Natural killer cell (primary cell): ENCODE measurements at regions not wholly inside any gene's neighbourhood (a gene's known extent, or its start where the extent isn't known, plus 50 kb on each side); places are given as distances from the start of the nearest gene placed in this dataset.

ENCODE experiments used
- ATAC-seq, 3 donors: fragments of 150-1000 bp in 2 of 3; fragments of 200-7000 bp in 1 of 3; cut with Tn5 transposase; 1 replicate in 1 of 3; 2 replicates in 2 of 3; pipeline ENCODE4 v1.10.0; 2021; ENCODE audit warnings: mild to moderate bottlenecking in 2 of 3, moderate library complexity in 2 of 3
- DNase-seq, 2 donors: peaks; one replicate each; pipeline versions ENCODE4 v3.0.0 to v3.0.0-alpha.2; 2013 to 2021; ENCODE audit warnings: mixed read lengths in 1 of 2
- H3K27ac ChIP-seq: one replicate; pipeline ENCODE4 v1.5.1; 2013; ENCODE audit warnings: mild to moderate bottlenecking, low read length
- H3K27me3 ChIP-seq: one replicate; pipeline ENCODE4 v1.6.1; 2013; ENCODE audit warnings: low read length; ENCODE audit not compliant: control insufficient read depth, insufficient read depth
- H3K36me3 ChIP-seq: one replicate; pipeline ENCODE4 v1.6.1; 2013; ENCODE audit warnings: low read length; ENCODE audit not compliant: control insufficient read depth, insufficient read depth
- H3K4me1 ChIP-seq: one replicate; pipeline ENCODE4 v1.6.1; 2013; ENCODE audit warnings: low read length; ENCODE audit not compliant: control insufficient read depth, insufficient read depth
- H3K4me3 ChIP-seq: one replicate; pipeline ENCODE4 v1.5.1; 2013; ENCODE audit warnings: low read length
- H3K9me3 ChIP-seq: one replicate; pipeline ENCODE4 v1.6.1; 2013; ENCODE audit warnings: low read length; ENCODE audit not compliant: control insufficient read depth, insufficient read depth
- H3K27ac Mint-ChIP-seq, 2 donors: one replicate each; pipeline ENCODE4 v1.8.0; 2022; ENCODE audit warnings: mild to moderate bottlenecking in 2 of 2, mixed read lengths in 2 of 2, moderate library complexity in 1 of 2
- H3K27me3 Mint-ChIP-seq, 2 donors: one replicate each; pipeline ENCODE4 v1.8.0; 2022; ENCODE audit warnings: low read depth in 2 of 2, mixed read lengths in 2 of 2
- H3K36me3 Mint-ChIP-seq: one replicate; pipeline ENCODE4 v1.8.0; 2022; ENCODE audit warnings: mixed read lengths
- H3K4me1 Mint-ChIP-seq, 2 donors: one replicate each; pipeline ENCODE4 v1.8.0; 2022; ENCODE audit warnings: mixed read lengths in 2 of 2
- H3K4me3 Mint-ChIP-seq: one replicate; pipeline ENCODE4 v1.8.0; 2022; ENCODE audit warnings: mild to moderate bottlenecking, moderate library complexity, mixed read lengths
- H3K9me3 Mint-ChIP-seq, 2 donors: one replicate each; pipeline ENCODE4 v1.8.0; 2022; ENCODE audit warnings: mixed read lengths in 2 of 2
- CTCF ChIP-seq: fragments of 200-600 bp; IDR thresholded peaks from one replicate; pipeline ENCODE4 v1.8.0; 2022; ENCODE audit warnings: antibody characterized with exemption
- WGBS: methylation state at CpG from one replicate; pipeline ENCODE4 v1.1.7; 2013; ENCODE audit warnings: missing lambda C conversion rate; ENCODE audit not compliant: insufficient coverage; 5-methylcytosine and 5-hydroxymethylcytosine counted together
- intact Hi-C: fragments of 100-400 bp; cut with micrococcal nuclease; formaldehyde crosslinking; loops from one replicate; pipeline ENCODE4 v1.14.2; 2022

GRCh38 chr22:27450448-27450847 lies 351.1 kb downstream of the MN1 start:
- Histone ChIP-seq H3K27ac (no peak overlapping the region), H3K9me3 (no peaks in the 10 kb centered on the region), H3K36me3 (no peaks in the 10 kb centered on the region), H3K4me1 (no peaks in the 10 kb centered on the region), H3K27me3 (no peaks in the 10 kb centered on the region), H3K4me3 (no peak overlapping the region)
- no peak for DNase-seq
- no peak for ATAC-seq
- intact Hi-C loops = no loop called here
- no peaks in the 10 kb centered on the region for H3K4me1 Mint-ChIP-seq
- peaks cover 0 to 12% of the 10 kb centered on the region in 2 donors for H3K27me3 Mint-ChIP-seq
- no peaks in the 10 kb centered on the region for H3K36me3 Mint-ChIP-seq
- no peak overlapping the region for H3K27ac Mint-ChIP-seq
- no peak overlapping the region for H3K4me3 Mint-ChIP-seq
- no peaks in the 10 kb centered on the region for H3K9me3 Mint-ChIP-seq
- no peak for TF ChIP-seq CTCF

GRCh38 chr22:27452245-27452644 lies 349.3 kb downstream of the MN1 start:
- Mint-ChIP-seq H3K27me3 (peaks cover 0 to 16% of the 10 kb centered on the region in 2 donors), H3K27ac (no peak overlapping the region), H3K9me3 (no peaks in the 10 kb centered on the region), H3K4me3 (no peak overlapping the region), H3K36me3 (no peaks in the 10 kb centered on the region), H3K4me1 (no peaks in the 10 kb centered on the region)
- intact Hi-C loops = no loop called here
- Histone ChIP-seq H3K4me1 (no peaks in the 10 kb centered on the region), H3K36me3 (no peaks in the 10 kb centered on the region), H3K4me3 (no peak overlapping the region), H3K9me3 (no peaks in the 10 kb centered on the region), H3K27ac (no peak overlapping the region), H3K27me3 (no peaks in the 10 kb centered on the region)
- no peak for TF ChIP-seq CTCF
- ATAC-seq (no peak), DNase-seq (no peak)
- WGBS = 92% methylated on average over 4 of the region's 4 CpGs

GRCh38 chr22:27452922-27453321 lies 348.6 kb downstream of the MN1 start:
- no peaks in the 10 kb centered on the region for H3K4me1 ChIP-seq
- ATAC-seq (no peak), DNase-seq (no peak)

More at GRCh38 chr22:27452922-27453321, 348.6 kb downstream of the MN1 start:
- TF ChIP-seq CTCF = no peak
- Histone ChIP-seq H3K4me3 (no peak overlapping the region), H3K27me3 (no peaks in the 10 kb centered on the region), H3K9me3 (no peaks in the 10 kb centered on the region), H3K36me3 (no peaks in the 10 kb centered on the region), H3K27ac (no peak overlapping the region)
- 87% methylated on average over 4 of the region's 4 CpGs for WGBS
- Mint-ChIP-seq H3K27ac (no peak overlapping the region), H3K4me1 (no peaks in the 10 kb centered on the region), H3K36me3 (no peaks in the 10 kb centered on the region), H3K4me3 (no peak overlapping the region), H3K27me3 (peaks cover 0 to 16% of the 10 kb centered on the region in 2 donors), H3K9me3 (no peaks in the 10 kb centered on the region)
- intact Hi-C loops = no loop called here
